Gastrocnemius medialis (tissue), 4 donors: ENCODE measurements at regions not wholly inside any gene's neighbourhood (a gene's known extent, or its start where the extent isn't known, plus 50 kb on each side); places are given as distances from the start of the nearest gene placed in this dataset.

ENCODE experiments used
- ATAC-seq, 2 donors: fragments of 150-250 bp; one replicate each; pipeline ENCODE4 v1.9.1; 2016
- DNase-seq, 2 donors: peaks; one replicate each; pipeline ENCODE4 v3.0.0-alpha.2; 2019
- H3K27ac ChIP-seq, 4 donors: fragments of 200-600 bp; sonication (generic); 1 replicate in 1 of 4; 2 replicates in 3 of 4; pipeline ENCODE4 v1.5.1; 2016 to 2018; ENCODE audit warnings: mild to moderate bottlenecking in 2 of 4, moderate library complexity in 1 of 4
- H3K27me3 ChIP-seq, 3 donors: fragments of 200-600 bp; sonication (generic) in 2 of 3; 1 replicate in 1 of 3; 2 replicates in 2 of 3; pipeline versions ENCODE4 v1.5.1 to v1.6.0; 2016 to 2019; ENCODE audit warnings: mild to moderate bottlenecking in 1 of 3, moderate library complexity in 1 of 3
- H3K36me3 ChIP-seq, 2 donors: fragments of 200-600 bp; sonication (generic) in 1 of 2; one replicate each; pipeline ENCODE4 v1.5.1; 2017 to 2018
- H3K4me1 ChIP-seq, 2 donors: fragments of 200-600 bp; sonication (generic) in 1 of 2; one replicate each; pipeline ENCODE4 v1.5.1; 2016 to 2017; ENCODE audit warnings: mild to moderate bottlenecking in 2 of 2
- H3K4me3 ChIP-seq, 4 donors: fragments of 200-600 bp; sonication (generic) in 3 of 4; 1 replicate in 1 of 4; 2 replicates in 3 of 4; pipeline ENCODE4 v1.5.1; 2016 to 2019; ENCODE audit warnings: mild to moderate bottlenecking in 2 of 4
- H3K9me3 ChIP-seq, 3 donors: fragments of 200-600 bp; sonication (generic) in 2 of 3; 1 replicate in 1 of 3; 2 replicates in 2 of 3; pipeline ENCODE4 v1.5.1; 2016 to 2019
- POLR2A ChIP-seq, 2 donors: fragments of 450-650 bp; IDR thresholded peaks; one replicate each; pipeline ENCODE4 v1.6.1; 2017; ENCODE audit warnings: antibody characterized with exemption in 2 of 2, mild to moderate bottlenecking in 2 of 2, moderate library complexity in 2 of 2
- in situ Hi-C, 4 donors: fragments of 200-750 bp; cut with MboI; loops; one replicate each; pipeline versions ENCODE4 v1.15.0 to v1.8.0; 2017; ENCODE audit warnings: low sequenced_read_pairs in 4 of 4
- intact Hi-C: fragments of 100-400 bp; cut with DNase I; formaldehyde crosslinking; loops from one replicate; pipeline ENCODE4 v1.15.1; 2023; ENCODE audit warnings: low total_unique reads
- TF ChIP-seq, protein P1 (sequence below), 5 experiments: fragments of 450-650 bp in 3 of 5; fragments of 200-600 bp in 2 of 5; sonication (generic) in 2 of 5; IDR thresholded peaks in 4 of 5; conservative IDR thresholded peaks in 1 of 5; 1 replicate in 4 of 5; 2 replicates in 1 of 5; pipeline ENCODE4 v1.5.1; 2016 to 2019; ENCODE audit warnings: antibody characterized with exemption in 5 of 5, mild to moderate bottlenecking in 3 of 5, moderate library complexity in 3 of 5

DNA sequence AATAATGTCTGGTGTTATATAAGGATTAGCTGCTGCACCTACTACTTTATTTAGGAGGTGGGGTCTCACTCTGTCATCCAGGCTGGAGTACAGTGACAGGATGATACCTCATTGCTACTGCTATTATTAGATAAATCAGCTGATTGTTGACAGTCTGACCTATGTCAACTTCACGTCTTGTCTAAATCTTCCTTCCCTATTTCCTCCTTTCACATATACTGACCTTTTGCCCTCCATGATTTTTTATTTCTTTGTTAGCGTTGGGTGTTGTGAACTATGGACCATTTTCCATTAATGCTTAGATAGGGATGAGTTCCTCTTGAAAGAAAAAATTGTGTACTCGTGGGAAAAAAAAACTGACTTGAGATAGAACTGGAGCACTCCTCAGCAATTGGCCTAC is 109.9 kb upstream of the BEND6 start:
- TF ChIP-seq POLR2A (IDR thresholded peaks at IDR 0.05): no peak
- TF ChIP-seq, protein P1, sequence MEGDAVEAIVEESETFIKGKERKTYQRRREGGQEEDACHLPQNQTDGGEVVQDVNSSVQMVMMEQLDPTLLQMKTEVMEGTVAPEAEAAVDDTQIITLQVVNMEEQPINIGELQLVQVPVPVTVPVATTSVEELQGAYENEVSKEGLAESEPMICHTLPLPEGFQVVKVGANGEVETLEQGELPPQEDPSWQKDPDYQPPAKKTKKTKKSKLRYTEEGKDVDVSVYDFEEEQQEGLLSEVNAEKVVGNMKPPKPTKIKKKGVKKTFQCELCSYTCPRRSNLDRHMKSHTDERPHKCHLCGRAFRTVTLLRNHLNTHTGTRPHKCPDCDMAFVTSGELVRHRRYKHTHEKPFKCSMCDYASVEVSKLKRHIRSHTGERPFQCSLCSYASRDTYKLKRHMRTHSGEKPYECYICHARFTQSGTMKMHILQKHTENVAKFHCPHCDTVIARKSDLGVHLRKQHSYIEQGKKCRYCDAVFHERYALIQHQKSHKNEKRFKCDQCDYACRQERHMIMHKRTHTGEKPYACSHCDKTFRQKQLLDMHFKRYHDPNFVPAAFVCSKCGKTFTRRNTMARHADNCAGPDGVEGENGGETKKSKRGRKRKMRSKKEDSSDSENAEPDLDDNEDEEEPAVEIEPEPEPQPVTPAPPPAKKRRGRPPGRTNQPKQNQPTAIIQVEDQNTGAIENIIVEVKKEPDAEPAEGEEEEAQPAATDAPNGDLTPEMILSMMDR (IDR thresholded peaks at IDR 0.05 in 4 of 5, conservative IDR thresholded peaks at IDR 0.05 in 1 of 5): no peak
- Histone ChIP-seq H3K9me3 (no peaks in the 10 kb centered on the region), H3K27me3 (no peaks in the 10 kb centered on the region), H3K4me3 (no peak overlapping the region), H3K27ac (peak overlapping the region; percentile 85 to 98 (median 98)), H3K4me1 (peaks cover 24 to 29% of the 10 kb centered on the region in 2 donors), H3K36me3 (no peaks in the 10 kb centered on the region)
- DNase-seq (no peak), ATAC-seq (no peak)
- intact Hi-C loops (no loop called here), in situ Hi-C loops (loop anchor here (5.0 to 10.0 kb wide), 8 partner anchors 78 to 208 kb away; partner anchors contain the start of gene DST (in 2 of the 4))

DNA sequence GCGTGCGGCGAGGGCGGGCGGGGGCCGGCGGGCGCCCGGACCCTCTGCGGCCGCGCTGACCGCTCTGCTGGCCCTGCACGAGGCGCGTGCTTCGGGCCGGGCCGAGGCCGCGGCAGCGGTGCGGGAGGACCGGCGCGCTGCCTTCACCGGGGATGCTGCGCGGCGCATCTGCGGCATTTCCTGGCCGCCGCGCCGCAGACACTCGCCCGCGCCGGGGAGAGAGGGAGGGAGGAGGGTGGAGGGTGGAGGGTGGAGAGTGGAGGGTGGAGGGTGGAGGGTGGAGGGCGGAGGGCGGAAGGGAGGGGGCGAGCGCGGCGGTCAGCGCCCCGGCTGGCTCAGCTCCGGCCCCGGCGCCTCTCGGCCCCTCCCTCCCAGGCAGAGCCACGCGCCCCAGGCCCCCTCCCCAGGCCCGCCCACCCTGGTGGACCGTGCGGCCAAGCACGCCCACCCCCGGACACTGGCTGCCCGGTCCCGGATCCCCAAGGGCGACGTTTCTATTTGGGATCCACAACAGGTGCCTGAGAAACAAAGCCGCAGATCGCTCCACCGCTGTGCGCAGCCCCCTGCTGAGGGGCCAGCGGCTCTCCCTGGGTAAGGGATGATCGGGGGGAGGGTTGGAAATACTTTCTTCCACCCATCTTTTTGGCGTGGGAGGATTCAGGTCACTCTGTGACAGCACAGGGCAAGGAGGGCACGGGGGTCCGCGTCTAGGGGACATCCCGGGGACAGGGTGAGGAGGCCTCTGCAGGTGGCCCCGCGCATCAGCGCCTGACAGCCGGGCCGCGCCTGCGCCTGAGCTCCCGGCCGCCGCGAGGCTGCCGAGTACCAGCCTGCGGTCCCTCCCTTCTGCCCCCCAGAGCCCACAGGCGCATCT is 111.2 kb upstream of the BEND6 start:
- in situ Hi-C loops: loop anchor here in 3 of 4 donors (10.0 kb wide), 4 partner anchors 79 to 199 kb away; partner anchors contain the start of gene DST (in 2 of the 3)
- intact Hi-C loops: loop anchor here (1.0 to 5.0 kb wide), 4 partner anchors 47 to 334 kb away; no protein-coding TSS in a partner anchor
- H3K27ac ChIP-seq: peak overlapping the region; percentile 85 to 98 (median 98)
- H3K4me1 ChIP-seq: peaks cover 32 to 41% of the 10 kb centered on the region in 2 donors
- H3K4me3 ChIP-seq: peak overlapping the region; percentile 64 to 90 (median 89)
- ATAC-seq (peak; percentile 64 to 66), DNase-seq (peak; percentile 74 to 89)
- no peaks in the 10 kb centered on the region for H3K36me3 ChIP-seq
- H3K9me3 ChIP-seq: no peaks in the 10 kb centered on the region
- peak; percentile 90 to 94 for TF ChIP-seq POLR2A (IDR thresholded peaks at IDR 0.05)
- TF ChIP-seq, protein P1 (IDR thresholded peaks at IDR 0.05 in 4 of 5, conservative IDR thresholded peaks at IDR 0.05 in 1 of 5): peak; percentile 71 to 86 (median 79)
- no peaks in the 10 kb centered on the region for H3K27me3 ChIP-seq

DNA sequence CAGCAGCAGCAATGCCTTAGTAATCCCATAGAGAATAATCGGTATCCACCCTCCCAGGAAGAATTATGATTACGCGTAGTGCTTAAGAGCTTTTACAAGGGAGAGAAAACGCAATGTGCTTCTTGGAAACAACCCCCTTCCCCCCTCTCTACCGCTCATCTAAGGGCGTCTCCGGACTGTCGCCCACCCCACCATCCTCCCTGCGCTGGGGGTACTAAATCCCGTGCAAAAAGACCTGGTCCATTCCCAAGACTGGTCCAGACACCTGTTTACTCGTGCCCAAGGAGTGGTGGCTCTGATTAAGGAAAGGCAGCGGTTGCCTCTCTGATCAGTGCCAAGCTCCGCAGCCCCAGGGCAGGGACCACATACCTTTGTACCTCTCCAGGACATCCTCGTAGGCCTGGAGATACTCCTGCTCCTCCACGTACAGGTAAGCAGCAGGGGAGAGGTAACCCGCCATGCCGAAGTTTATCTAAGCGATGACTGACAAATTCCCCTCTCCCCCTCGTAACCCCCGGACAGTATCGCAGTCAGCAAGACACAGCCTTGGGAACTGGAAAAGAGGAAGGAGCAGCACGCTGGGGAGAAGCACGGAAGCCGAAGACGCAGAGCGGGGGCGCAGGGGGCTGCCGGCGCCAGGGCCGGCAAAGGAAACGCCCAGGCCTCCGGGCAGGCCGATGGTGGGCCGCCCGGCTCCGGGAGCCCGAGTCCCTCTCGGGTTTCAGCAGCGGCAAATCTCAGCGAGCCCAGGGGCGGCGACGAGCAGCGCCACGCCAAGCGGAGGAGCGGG is 112.0 kb upstream of the BEND6 start:
- Histone ChIP-seq H3K4me1 (peaks cover 39 to 49% of the 10 kb centered on the region in 2 donors), H3K36me3 (no peaks in the 10 kb centered on the region), H3K9me3 (no peaks in the 10 kb centered on the region), H3K27ac (peak overlapping the region; percentile 85 to 98 (median 98)), H3K27me3 (no peaks in the 10 kb centered on the region), H3K4me3 (peak overlapping the region; percentile 58 to 90 (median 76))
- in situ Hi-C loops: loop anchor here in 3 of 4 donors (10.0 kb wide), 4 partner anchors 78 to 198 kb away; partner anchors contain the start of gene DST (in 2 of the 3)
- intact Hi-C loops: loop anchor here (1.0 to 5.0 kb wide), 4 partner anchors 46 to 334 kb away; no protein-coding TSS in a partner anchor
- peak; percentile 23 to 60 for DNase-seq
- peak; percentile 40 to 56 for ATAC-seq
- peak; percentile 38 to 70 for TF ChIP-seq POLR2A (IDR thresholded peaks at IDR 0.05)
- TF ChIP-seq, protein P1 (IDR thresholded peaks at IDR 0.05 in 4 of 5, conservative IDR thresholded peaks at IDR 0.05 in 1 of 5): no peak

DNA sequence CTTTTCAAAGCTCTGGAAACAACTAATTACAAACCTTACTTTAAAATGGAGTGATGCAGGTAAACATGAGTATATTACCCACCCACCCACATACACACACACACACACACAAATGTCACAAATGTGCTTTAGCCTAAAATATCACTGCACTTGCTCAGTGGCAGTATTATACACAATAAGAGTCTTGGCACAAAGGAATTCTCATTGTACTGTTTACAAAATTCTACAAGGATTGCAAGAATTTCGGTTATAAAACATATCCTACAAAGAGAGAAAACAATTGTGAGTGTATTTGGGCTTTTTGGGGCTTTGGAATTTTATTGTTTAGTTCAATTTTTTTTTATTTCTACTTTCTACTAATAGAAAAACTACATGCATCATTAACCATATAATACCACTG is 113.2 kb upstream of the BEND6 start:
- Histone ChIP-seq H3K4me3 (peak overlapping the region; percentile 23 to 89 (median 61)), H3K27ac (peak overlapping the region; percentile 85 to 98 (median 98)), H3K9me3 (no peaks in the 10 kb centered on the region), H3K27me3 (no peaks in the 10 kb centered on the region), H3K36me3 (no peaks in the 10 kb centered on the region), H3K4me1 (peaks cover 50 to 54% of the 10 kb centered on the region in 2 donors)
- ATAC-seq: no peak
- DNase-seq: no peak
- TF ChIP-seq POLR2A (IDR thresholded peaks at IDR 0.05): no peak
- TF ChIP-seq, protein P1 (IDR thresholded peaks at IDR 0.05 in 4 of 5, conservative IDR thresholded peaks at IDR 0.05 in 1 of 5): no peak
- intact Hi-C loops (loop anchor here (1.0 to 5.0 kb wide), 4 partner anchors 45 to 336 kb away; no protein-coding TSS in a partner anchor), in situ Hi-C loops (loop anchor here in 3 of 4 donors (10.0 kb wide), 4 partner anchors 77 to 197 kb away; partner anchors contain the start of gene DST (in 2 of the 3))
